HepG2 (cell line): ENCODE measurements at regions not wholly inside any gene's neighbourhood (a gene's known extent, or its start where the extent isn't known, plus 50 kb on each side); places are given as distances from the start of the nearest gene placed in this dataset.

Source experiments
- ATAC-seq: fragments of 200-7000 bp; cut with Tn5 transposase; 3 replicates; pipeline ENCODE4 v1.9.1; 2020; ENCODE audit warnings: mild to moderate bottlenecking, moderate library complexity
- BruUV-seq: library from RNA; stranded (reverse); fragments of 400-500 nt; replicated peaks from 2 replicates; lab custom pipeline; 2021; lab: Mats Ljungman, UMichigan
- CTCF ChIA-PET: fragments of 300-600 bp; formaldehyde crosslinking; extraction: SDS; loops from one replicate; lab custom pipeline; 2021; ENCODE audit warnings: low total read pairs, inconsistent platforms, low intra/inter-chr PET ratio; lab: Yijun Ruan, JAX
- POLR2A ChIA-PET: fragments of 350-600 bp; sonication (Branson Sonifier 250); formaldehyde crosslinking; loops from one replicate; lab custom pipeline; 2020; ENCODE audit warnings: antibody characterized with exemption, inconsistent platforms; lab: Yijun Ruan, JAX
- DNase-seq: peaks from one replicate; pipeline ENCODE4 v3.0.0-alpha.2; 2015; ENCODE audit warnings: low spot score
- FAIRE-seq: peaks from 3 replicates; lab custom pipeline; 2011; peaks lifted over from hg19 to GRCh38; lab: Jason Lieb, UNC
- H2AFZ ChIP-seq: one replicate; pipeline ENCODE4 v1.6.1; 2011; ENCODE audit warnings: low read length, inconsistent platforms
- H3K27ac ChIP-seq: fragments of 300-600 bp; 3 replicates; pipeline ENCODE4 v1.8.0; 2011; ENCODE audit warnings: mixed run types, mild to moderate bottlenecking, mixed read lengths, low read length, inconsistent platforms; ENCODE audit not compliant: insufficient read depth; ENCODE audit errors: extremely low read length
- H3K27me3 ChIP-seq, 2 experiments: fragments of 200-600 bp in 1 of 2; 2 replicates in 1 of 2; 3 replicates in 1 of 2; pipeline versions ENCODE4 v1.6.0 to v1.8.0; 2011; ENCODE audit warnings: low read length in 2 of 2, mild to moderate bottlenecking in 2 of 2, moderate library complexity in 2 of 2, inconsistent platforms in 1 of 2; ENCODE audit not compliant: insufficient read depth in 2 of 2, control insufficient read depth in 1 of 2
- H3K36me3 ChIP-seq, 2 experiments: fragments of 200-600 bp in 1 of 2; replicated peaks in 1 of 2; 2 replicates in 1 of 2; 3 replicates in 1 of 2; pipeline versions ENCODE4 v1.5.1 to v1.8.0; 2011; ENCODE audit warnings: low read length in 2 of 2, inconsistent platforms in 1 of 2; ENCODE audit not compliant: insufficient read depth in 2 of 2, control insufficient read depth in 1 of 2
- H3K4me1 ChIP-seq: 2 replicates; pipeline ENCODE4 v1.5.1; 2012; ENCODE audit warnings: low read length, inconsistent platforms; ENCODE audit not compliant: insufficient read depth
- H3K4me2 ChIP-seq: 2 replicates; pipeline ENCODE4 v1.6.0; 2011; ENCODE audit warnings: low read depth, low read length, inconsistent platforms
- H3K4me3 ChIP-seq, 3 experiments: fragments of 200-600 bp in 1 of 3; sonication (generic), shearing (Covaris generic) in 1 of 3; replicated peaks in 1 of 3; 2 replicates each; pipeline ENCODE4 v1.5.1; 2011 to 2016; ENCODE audit warnings: low read length in 3 of 3, inconsistent platforms in 2 of 3, low read depth in 2 of 3, mild to moderate bottlenecking in 2 of 3, control low read depth in 1 of 3, mixed read lengths in 1 of 3; ENCODE audit not compliant: insufficient read depth in 1 of 3
- H3K79me2 ChIP-seq: one replicate; pipeline ENCODE4 v1.6.1; 2011; ENCODE audit warnings: low read length, inconsistent platforms; ENCODE audit not compliant: insufficient read depth
- H3K9ac ChIP-seq: 2 replicates; pipeline ENCODE4 v1.6.0; 2011; ENCODE audit warnings: mild to moderate bottlenecking, low read depth, low read length, inconsistent platforms; ENCODE audit not compliant: insufficient read depth
- H3K9me3 ChIP-seq: 2 replicates; pipeline ENCODE4 v1.5.1; 2012; ENCODE audit warnings: mild to moderate bottlenecking, low read length
- H4K20me1 ChIP-seq: 2 replicates; pipeline ENCODE4 v1.6.0; 2011; ENCODE audit warnings: inconsistent platforms, mild to moderate bottlenecking, low read length, moderate library complexity; ENCODE audit not compliant: insufficient read depth
- CBFB ChIP-seq: sonication (generic); formaldehyde crosslinking; IDR thresholded peaks from 2 replicates; pipeline ENCODE4 v1.4.0; 2020; ENCODE audit warnings: missing genetic modification reagents
- FOXC1 ChIP-seq: sonication (generic); formaldehyde crosslinking; IDR thresholded peaks from 2 replicates; pipeline ENCODE4 v1.8.0; 2022; ENCODE audit warnings: mild to moderate bottlenecking, missing genetic modification reagents, borderline replicate concordance
- HNRNPUL1 ChIP-seq: fragments of 200-400 bp; formaldehyde crosslinking; IDR thresholded peaks from 2 replicates; pipeline ENCODE4 v1.6.1; 2017; ENCODE audit warnings: low read depth, mild to moderate bottlenecking, low read length, moderate library complexity
- MAF1 ChIP-seq: sonication (generic); formaldehyde crosslinking; IDR thresholded peaks from 2 replicates; pipeline ENCODE4 v1.5.0; 2020; ENCODE audit warnings: missing genetic modification reagents, borderline replicate concordance
- SOX5 ChIP-seq: IDR thresholded peaks from 2 replicates; pipeline ENCODE4 v1.6.1; 2016; ENCODE audit warnings: borderline replicate concordance
- STAG1 ChIP-seq: sonication (generic); formaldehyde crosslinking; IDR thresholded peaks from 2 replicates; pipeline ENCODE4 v1.4.0; 2020; ENCODE audit warnings: missing genetic modification reagents
- ZNF503 ChIP-seq: sonication (generic); formaldehyde crosslinking; IDR thresholded peaks from 2 replicates; pipeline ENCODE4 v1.4.0; 2020; ENCODE audit warnings: missing genetic modification reagents
- ZNF7 ChIP-seq: IDR thresholded peaks from 2 replicates; pipeline ENCODE4 v1.6.1; 2016; ENCODE audit warnings: missing biosample characterization, missing genetic modification reagents
- ZNF766 ChIP-seq: sonication (generic); formaldehyde crosslinking; IDR thresholded peaks from 2 replicates; pipeline ENCODE4 v1.5.0; 2020; ENCODE audit warnings: missing genetic modification reagents, borderline replicate concordance
- WGBS: methylation state at CpG from one replicate; pipeline ENCODE4 v1.1.6; 2017; ENCODE audit warnings: low lambda C conversion rate; 5-methylcytosine and 5-hydroxymethylcytosine counted together
- in situ Hi-C: cut with HindIII; loops from 2 replicates; pipeline ENCODE4 v1.10.0; 2017; ENCODE audit warnings: low pct_unique_long_range_greater_than_20kb; ENCODE audit not compliant: extremely low pct_ligation_motif_present
- intact Hi-C: fragments of 100-400 bp; cut with micrococcal nuclease; formaldehyde crosslinking; loops from one replicate; pipeline ENCODE4 v1.10.0; 2022; ENCODE audit not compliant: unreplicated experiment
- TF ChIP-seq, protein P1 (sequence below): sonication (generic); formaldehyde crosslinking; IDR thresholded peaks from 2 replicates; pipeline ENCODE4 v1.5.0; 2020; ENCODE audit warnings: missing genetic modification reagents
- TF ChIP-seq, protein P2 (sequence below): sonication (generic); formaldehyde crosslinking; IDR thresholded peaks from 2 replicates; pipeline ENCODE4 v1.5.0; 2020; ENCODE audit warnings: missing genetic modification reagents, mild to moderate bottlenecking, borderline replicate concordance
- TF ChIP-seq, protein P3 (sequence below): sonication (generic); formaldehyde crosslinking; IDR thresholded peaks from 2 replicates; pipeline ENCODE4 v1.5.0; 2020; ENCODE audit warnings: missing genetic modification reagents
- TF ChIP-seq, protein P4 (sequence below): IDR thresholded peaks from 2 replicates; pipeline ENCODE4 v1.6.1; 2016

DNA sequence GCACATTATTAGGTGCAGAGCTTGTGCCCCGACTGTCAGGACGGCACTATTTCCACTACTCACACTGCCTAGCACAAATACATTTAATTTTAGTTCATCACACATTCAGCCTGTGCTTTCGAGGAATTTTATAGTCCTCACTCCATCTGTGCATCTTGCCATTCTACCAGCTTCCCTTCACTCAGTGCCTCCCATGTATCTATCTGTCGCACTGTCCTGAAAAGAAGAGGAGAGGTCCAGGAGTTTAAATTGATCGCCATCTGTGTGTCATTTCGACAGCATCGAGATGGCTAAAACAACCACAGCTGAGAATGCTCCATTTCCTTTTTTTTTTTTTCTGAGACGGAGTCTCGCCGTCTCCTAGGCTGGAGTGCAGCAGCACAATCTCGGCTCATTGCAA lies 97.6 kb upstream of the FOXN3 start:
- in situ Hi-C loops = no loop called here
- no peak overlapping the region for H3K9ac ChIP-seq
- intact Hi-C loops = no loop called here
- H3K36me3 ChIP-seq = no peaks in the 10 kb centered on the region; a peak in 1 of 5 replicates
- no peaks in the 10 kb centered on the region for H3K27me3 ChIP-seq
- no peak overlapping the region for H3K27ac ChIP-seq
- peaks cover 1% of the 10 kb centered on the region for H3K79me2 ChIP-seq
- ATAC-seq (no peak), FAIRE-seq (no peak), DNase-seq (no peak)
- TF ChIP-seq ZNF766 (no peak), ZNF7 (CRISPR knock-in tag) (no peak), FOXC1 (CRISPR knock-in tag) (no peak), ZNF503 (CRISPR knock-in tag) (no peak), SOX5 (CRISPR knock-in tag) (no peak), HNRNPUL1 (no peak), MAF1 (CRISPR knock-in tag) (no peak), CBFB (CRISPR knock-in tag) (no peak), STAG1 (CRISPR knock-in tag) (no peak)
- TF ChIP-seq, protein P1, sequence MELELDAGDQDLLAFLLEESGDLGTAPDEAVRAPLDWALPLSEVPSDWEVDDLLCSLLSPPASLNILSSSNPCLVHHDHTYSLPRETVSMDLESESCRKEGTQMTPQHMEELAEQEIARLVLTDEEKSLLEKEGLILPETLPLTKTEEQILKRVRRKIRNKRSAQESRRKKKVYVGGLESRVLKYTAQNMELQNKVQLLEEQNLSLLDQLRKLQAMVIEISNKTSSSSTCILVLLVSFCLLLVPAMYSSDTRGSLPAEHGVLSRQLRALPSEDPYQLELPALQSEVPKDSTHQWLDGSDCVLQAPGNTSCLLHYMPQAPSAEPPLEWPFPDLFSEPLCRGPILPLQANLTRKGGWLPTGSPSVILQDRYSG (CRISPR knock-in tag) = no peak
- TF ChIP-seq, protein P2, sequence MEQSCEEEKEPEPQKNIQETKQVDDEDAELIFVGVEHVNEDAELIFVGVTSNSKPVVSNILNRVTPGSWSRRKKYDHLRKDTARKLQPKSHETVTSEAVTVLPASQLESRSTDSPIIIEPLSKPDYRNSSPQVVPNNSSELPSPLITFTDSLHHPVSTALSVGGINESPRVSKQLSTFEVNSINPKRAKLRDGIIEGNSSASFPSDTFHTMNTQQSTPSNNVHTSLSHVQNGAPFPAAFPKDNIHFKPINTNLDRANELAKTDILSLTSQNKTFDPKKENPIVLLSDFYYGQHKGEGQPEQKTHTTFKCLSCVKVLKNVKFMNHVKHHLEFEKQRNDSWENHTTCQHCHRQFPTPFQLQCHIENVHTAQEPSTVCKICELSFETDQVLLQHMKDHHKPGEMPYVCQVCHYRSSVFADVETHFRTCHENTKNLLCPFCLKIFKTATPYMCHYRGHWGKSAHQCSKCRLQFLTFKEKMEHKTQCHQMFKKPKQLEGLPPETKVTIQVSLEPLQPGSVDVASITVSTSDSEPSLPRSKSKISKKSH (CRISPR knock-in tag) = no peak
- TF ChIP-seq, protein P3, sequence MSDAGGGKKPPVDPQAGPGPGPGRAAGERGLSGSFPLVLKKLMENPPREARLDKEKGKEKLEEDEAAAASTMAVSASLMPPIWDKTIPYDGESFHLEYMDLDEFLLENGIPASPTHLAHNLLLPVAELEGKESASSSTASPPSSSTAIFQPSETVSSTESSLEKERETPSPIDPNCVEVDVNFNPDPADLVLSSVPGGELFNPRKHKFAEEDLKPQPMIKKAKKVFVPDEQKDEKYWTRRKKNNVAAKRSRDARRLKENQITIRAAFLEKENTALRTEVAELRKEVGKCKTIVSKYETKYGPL = no peak
- TF ChIP-seq, protein P4, sequence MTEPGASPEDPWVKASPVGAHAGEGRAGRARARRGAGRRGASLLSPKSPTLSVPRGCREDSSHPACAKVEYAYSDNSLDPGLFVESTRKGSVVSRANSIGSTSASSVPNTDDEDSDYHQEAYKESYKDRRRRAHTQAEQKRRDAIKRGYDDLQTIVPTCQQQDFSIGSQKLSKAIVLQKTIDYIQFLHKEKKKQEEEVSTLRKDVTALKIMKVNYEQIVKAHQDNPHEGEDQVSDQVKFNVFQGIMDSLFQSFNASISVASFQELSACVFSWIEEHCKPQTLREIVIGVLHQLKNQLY (CRISPR knock-in tag) = no peak
- no peak overlapping the region for H3K4me2 ChIP-seq
- H3K9me3 ChIP-seq = no peaks in the 10 kb centered on the region
- ChIA-PET POLR2A (no interaction called here), CTCF (no interaction called here)
- 96% methylated on average over 11 of the region's 11 CpGs for WGBS
- no peak overlapping the region for H2AFZ ChIP-seq
- no TSS peak for BruUV-seq
- no peaks in the 10 kb centered on the region for H4K20me1 ChIP-seq
- no peak overlapping the region for H3K4me3 ChIP-seq
- peaks cover 14% of the 10 kb centered on the region for H3K4me1 ChIP-seq
